ENCODE measurements at regions not wholly inside any gene's neighbourhood (a gene's known extent, or its start where the extent isn't known, plus 50 kb on each side); places are given as distances from the start of the nearest gene placed in this dataset.

DNA sequence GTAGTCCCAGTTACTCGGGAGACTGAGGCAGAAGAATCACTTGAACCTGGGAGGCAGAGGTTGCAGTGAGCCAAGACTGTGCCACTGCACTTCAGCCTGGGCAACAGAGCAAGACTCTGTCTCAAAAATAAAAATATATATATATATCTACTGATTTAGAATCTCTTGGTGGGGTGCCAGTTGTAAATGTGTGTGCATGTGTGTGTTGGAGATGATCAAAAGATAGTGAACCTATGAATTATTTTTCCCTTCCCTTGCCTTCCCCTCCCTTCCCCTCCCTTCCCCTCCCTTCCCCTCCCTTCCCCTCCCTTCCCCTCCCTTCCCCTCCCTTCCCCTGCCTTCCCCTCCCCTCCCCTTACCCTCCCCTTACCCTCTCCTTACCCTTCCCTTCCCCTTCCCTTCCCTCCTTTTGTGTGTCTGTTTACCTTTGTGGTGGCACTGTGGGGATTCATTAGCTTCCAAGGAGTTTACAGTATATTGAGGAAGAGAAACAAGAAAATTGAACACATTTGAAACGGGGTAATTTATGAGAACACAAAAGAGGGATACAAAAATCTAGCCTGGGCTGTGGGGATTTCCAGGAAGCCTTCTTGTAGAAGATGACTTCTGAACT lies 281.5 kb upstream of the DPPA4 start:
- no peaks in the 10 kb centered on the region for H3K36me3 Mint-ChIP-seq (ENCODE audit: low read depth)
- H3K4me1 Mint-ChIP-seq: no peaks in the 10 kb centered on the region
- no peak for ATAC-seq (replicated peaks)
- H3K4me3 Mint-ChIP-seq: no peak overlapping the region
- no peak overlapping the region for H3K27ac Mint-ChIP-seq
- no peaks in the 10 kb centered on the region for H3K27me3 Mint-ChIP-seq
- no peaks in the 10 kb centered on the region for H3K9me3 Mint-ChIP-seq

DNA sequence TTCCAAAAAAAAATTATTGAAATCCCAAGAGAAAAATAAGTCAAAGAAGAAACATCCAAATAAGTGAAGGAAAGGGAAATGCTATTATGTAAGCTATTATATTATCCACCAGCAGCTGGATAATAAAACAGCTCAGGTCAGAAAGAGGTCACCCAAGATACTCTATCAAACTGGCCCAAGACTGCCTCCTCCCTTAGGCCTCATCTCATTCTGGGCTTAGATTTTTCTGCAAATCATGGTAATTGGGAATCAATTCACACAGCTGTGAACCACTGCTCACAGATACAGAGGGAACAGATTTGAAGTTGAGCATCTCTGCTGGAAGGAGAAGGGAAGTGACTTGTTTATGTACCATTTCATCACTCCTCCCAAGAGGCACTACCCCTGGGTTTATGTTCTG lies 294.6 kb upstream of the DPPA4 start:
- Mint-ChIP-seq H3K4me3 (no peak overlapping the region), H3K9me3 (no peaks in the 10 kb centered on the region)
- ATAC-seq (replicated peaks): no peak

DNA sequence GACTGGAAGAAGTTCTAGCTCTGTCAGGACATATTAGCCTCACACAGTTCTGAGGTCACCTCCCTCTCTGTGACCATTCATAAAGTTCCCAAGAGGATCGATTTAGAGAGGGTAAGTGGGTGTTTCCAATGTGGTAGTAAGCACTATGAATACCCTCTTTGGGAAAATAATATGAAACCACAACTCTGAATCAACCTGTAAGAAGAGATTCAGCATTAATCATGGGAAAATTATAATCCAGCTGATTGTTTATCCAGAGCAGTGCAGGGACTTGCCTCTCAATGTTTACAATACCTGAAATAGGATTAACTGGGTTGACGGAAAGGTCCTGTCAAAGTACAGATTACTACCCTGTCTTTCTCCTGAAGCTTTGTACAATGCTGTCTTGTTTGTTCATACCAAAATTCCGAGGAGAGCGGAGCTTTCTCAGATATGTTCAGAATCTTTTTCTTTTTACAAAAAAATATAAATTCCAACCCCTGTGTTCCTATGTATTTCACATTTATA lies 302.9 kb upstream of the DPPA4 start:
- Mint-ChIP-seq H3K27ac (no peak overlapping the region), H3K36me3 (ENCODE audit: low read depth) (no peaks in the 10 kb centered on the region), H3K9me3 (no peaks in the 10 kb centered on the region), H3K27me3 (peaks cover 11% of the 10 kb centered on the region), H3K4me3 (no peak overlapping the region), H3K4me1 (no peaks in the 10 kb centered on the region)
- ATAC-seq (replicated peaks): no peak

More for the DNA sequence above, 294.6 kb upstream of the DPPA4 start:
- Mint-ChIP-seq H3K4me1 (no peaks in the 10 kb centered on the region), H3K27ac (no peak overlapping the region), H3K36me3 (ENCODE audit: low read depth) (no peaks in the 10 kb centered on the region), H3K27me3 (peaks cover 3% of the 10 kb centered on the region)

DNA sequence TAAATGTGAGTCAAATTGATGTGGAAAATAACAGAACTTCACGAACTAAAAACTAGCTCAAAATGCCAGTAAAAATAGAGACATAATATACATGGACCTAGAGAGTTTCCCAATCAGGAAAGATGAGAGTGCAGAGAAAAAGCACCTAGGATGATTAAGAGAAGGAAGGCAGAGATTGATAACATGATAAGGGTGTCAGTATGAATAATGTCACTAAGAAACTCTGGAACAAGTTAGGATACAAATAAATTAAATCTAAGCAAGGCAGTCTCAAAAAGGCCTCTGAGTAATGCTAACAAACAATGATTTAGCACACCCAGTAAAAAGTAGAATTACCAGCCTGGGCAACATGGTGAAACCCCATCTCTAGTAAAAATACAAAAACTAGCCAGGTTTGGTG lies 304.7 kb upstream of the DPPA4 start:
- H3K27ac Mint-ChIP-seq: no peak overlapping the region

DNA sequence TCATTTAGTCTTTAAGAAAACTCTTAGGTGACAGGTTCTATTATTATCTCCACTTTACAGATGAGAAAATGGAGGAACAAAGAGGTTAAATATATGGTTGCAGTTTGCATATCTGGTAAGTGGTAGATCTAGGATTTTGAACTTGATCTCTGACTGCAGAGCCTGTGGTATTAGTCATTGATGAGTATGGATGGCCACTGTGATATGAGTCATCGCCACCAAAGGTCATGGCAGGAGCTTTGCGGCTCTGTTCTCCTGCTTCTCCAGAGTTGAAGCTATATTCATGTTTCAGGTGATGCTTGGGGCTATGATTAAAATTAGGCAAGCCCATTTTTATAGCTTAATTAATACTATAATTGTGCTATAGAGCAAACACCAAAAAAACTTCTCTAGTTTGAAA lies 306.2 kb upstream of the DPPA4 start:
- peaks cover 8% of the 10 kb centered on the region for H3K27me3 Mint-ChIP-seq
- H3K27ac Mint-ChIP-seq: no peak overlapping the region
- peak; percentile 86 for ATAC-seq (replicated peaks)
- no peaks in the 10 kb centered on the region for H3K36me3 Mint-ChIP-seq (ENCODE audit: low read depth)
- H3K4me1 Mint-ChIP-seq: no peaks in the 10 kb centered on the region
- H3K9me3 Mint-ChIP-seq: no peaks in the 10 kb centered on the region
- no peak overlapping the region for H3K4me3 Mint-ChIP-seq

More for the DNA sequence above, 304.7 kb upstream of the DPPA4 start:
- H3K4me1 Mint-ChIP-seq: no peaks in the 10 kb centered on the region
- no peak overlapping the region for H3K4me3 Mint-ChIP-seq
- no peaks in the 10 kb centered on the region for H3K9me3 Mint-ChIP-seq
- no peak for ATAC-seq (replicated peaks)
- peaks cover 11% of the 10 kb centered on the region for H3K27me3 Mint-ChIP-seq
- no peaks in the 10 kb centered on the region for H3K36me3 Mint-ChIP-seq (ENCODE audit: low read depth)

DNA sequence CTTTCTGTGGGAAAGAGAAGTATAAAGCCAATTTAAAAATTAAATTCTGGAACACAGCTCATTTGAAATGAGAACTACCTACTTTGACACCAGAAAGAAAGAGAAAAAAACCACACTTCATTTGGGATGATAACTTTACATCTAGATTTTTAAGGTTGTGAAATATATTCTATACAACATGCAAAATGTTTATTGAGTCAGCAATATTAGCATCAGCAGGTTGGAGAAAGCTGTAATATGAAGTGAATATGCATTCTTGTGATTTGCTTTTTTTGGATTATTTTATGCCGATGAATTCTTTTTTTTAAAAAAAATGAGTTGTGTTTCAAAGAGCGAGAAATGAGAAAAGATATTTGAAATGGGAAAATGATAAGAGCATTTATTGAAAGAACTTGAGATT lies 307.0 kb upstream of the DPPA4 start:
- H3K4me3 Mint-ChIP-seq: no peak overlapping the region
- peaks cover 8% of the 10 kb centered on the region for H3K27me3 Mint-ChIP-seq
- no peaks in the 10 kb centered on the region for H3K9me3 Mint-ChIP-seq
- ATAC-seq (replicated peaks): no peak
- no peaks in the 10 kb centered on the region for H3K4me1 Mint-ChIP-seq
- H3K36me3 Mint-ChIP-seq (ENCODE audit: low read depth): no peaks in the 10 kb centered on the region
- no peak overlapping the region for H3K27ac Mint-ChIP-seq

DNA sequence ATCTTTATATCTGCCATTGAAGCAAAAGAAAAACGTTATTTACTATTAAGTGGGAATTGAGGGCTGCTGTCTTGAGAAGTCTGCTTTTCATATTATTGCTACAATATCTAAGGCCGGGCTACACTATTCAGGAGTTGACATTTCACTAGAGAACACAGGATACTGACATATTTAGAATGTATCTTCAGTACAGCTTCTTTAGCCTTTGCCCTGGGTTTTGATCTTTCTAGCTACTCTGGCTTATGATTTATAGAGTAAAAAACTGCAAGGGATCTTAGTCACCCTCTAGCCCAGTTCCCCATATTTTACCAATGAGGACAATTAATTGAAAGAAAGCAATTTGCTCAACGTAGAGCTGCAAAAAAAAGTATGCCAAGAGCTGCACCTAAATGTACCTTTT lies 307.4 kb upstream of the DPPA4 start:
- no peaks in the 10 kb centered on the region for H3K36me3 Mint-ChIP-seq (ENCODE audit: low read depth)
- no peak overlapping the region for H3K4me3 Mint-ChIP-seq
- peaks cover 8% of the 10 kb centered on the region for H3K27me3 Mint-ChIP-seq
- ATAC-seq (replicated peaks): no peak
- no peak overlapping the region for H3K27ac Mint-ChIP-seq
- H3K4me1 Mint-ChIP-seq: no peaks in the 10 kb centered on the region
- H3K9me3 Mint-ChIP-seq: no peaks in the 10 kb centered on the region

DNA sequence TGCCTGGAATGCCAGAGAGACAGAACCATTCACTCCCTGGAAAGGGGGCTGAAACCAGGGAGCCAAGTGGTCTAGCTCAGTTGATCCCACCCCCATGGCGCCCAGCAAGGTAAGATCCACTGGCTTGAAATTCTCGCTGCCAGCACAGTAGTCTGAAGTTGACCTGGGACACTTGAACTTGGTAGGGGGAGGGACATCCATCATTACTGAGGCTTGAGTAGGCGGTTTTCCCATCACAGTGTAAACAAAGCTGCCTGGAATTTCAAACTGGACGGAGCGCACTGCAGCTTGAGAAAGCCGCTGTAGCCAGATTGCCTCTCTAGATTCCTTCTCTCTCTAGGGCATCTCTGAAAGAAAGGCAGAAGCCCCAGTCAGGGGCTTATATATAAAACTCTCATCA lies 310.7 kb upstream of the DPPA4 start:
- no peak for ATAC-seq (replicated peaks)
- Mint-ChIP-seq H3K9me3 (peaks cover 3% of the 10 kb centered on the region), H3K27me3 (no peaks in the 10 kb centered on the region), H3K36me3 (ENCODE audit: low read depth) (no peaks in the 10 kb centered on the region), H3K4me1 (no peaks in the 10 kb centered on the region), H3K27ac (no peak overlapping the region), H3K4me3 (no peak overlapping the region)

DNA sequence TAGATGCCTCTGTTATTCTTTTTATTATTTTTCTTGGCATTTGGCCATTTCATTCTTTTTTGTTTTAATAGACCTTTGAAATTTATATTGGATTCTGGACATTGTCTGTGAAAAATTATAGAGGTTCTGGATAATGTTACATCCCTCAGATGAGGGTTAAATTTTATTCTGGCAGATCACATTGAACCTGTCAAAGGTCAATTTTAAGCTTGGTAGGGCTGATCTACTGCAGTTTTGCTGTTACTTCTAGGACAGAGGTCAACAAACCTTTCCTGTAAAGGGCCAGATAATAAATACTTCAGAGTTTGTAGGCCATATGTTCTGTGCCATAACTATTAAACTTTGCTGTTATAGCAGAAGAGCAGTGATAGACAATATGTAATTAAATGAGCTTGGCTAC lies 318.9 kb upstream of the DPPA4 start:
- Mint-ChIP-seq H3K4me3 (no peak overlapping the region), H3K36me3 (ENCODE audit: low read depth) (no peaks in the 10 kb centered on the region), H3K27ac (no peak overlapping the region), H3K4me1 (no peaks in the 10 kb centered on the region), H3K27me3 (no peaks in the 10 kb centered on the region), H3K9me3 (no peaks in the 10 kb centered on the region)
- ATAC-seq (replicated peaks): no peak

DNA sequence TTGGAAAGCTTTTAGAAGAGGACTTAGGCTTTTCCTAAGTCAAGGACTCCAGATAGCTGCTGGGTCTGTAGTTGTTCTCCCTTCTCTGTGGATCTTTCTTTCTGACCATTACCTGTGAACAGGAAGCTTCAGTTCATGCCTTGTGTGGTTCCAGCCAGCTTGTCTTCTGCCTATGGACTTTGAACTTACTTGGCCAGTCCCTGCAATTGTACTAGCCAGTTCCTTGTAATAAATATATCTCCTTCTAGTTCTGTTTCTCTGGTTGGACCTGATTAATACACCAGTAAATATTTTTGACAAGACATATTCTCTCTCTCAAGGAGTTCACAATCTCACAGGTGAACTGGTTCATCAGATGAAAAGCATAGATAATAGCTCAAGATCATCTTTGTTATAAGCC lies 341.3 kb upstream of the DPPA4 start:
- no peaks in the 10 kb centered on the region for H3K9me3 Mint-ChIP-seq
- H3K27me3 Mint-ChIP-seq: no peaks in the 10 kb centered on the region
- H3K36me3 Mint-ChIP-seq (ENCODE audit: low read depth): no peaks in the 10 kb centered on the region
- no peaks in the 10 kb centered on the region for H3K4me1 Mint-ChIP-seq
- no peak for ATAC-seq (replicated peaks)
- no peak overlapping the region for H3K4me3 Mint-ChIP-seq
- H3K27ac Mint-ChIP-seq: no peak overlapping the region

DNA sequence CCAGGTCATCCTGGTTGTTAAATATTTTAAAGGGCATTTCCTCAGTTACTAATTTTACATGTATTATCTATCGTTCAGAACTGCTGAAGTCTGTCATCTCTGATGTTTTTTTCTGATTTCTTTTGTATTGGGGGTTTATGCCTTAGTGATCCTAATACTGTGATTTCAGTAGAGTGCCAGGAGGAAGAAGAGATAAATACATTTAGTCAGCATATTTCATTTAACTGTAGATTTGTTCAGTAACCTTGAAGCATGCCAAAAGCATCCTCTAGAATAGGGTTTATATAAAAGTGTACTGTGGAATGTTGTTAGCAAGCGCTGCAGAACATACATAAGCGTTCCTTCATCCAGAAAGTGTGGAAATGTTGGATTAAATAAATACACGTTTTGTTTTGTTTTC lies 342.3 kb upstream of the DPPA4 start:
- Mint-ChIP-seq H3K27me3 (no peaks in the 10 kb centered on the region), H3K4me3 (no peak overlapping the region), H3K4me1 (no peaks in the 10 kb centered on the region), H3K27ac (no peak overlapping the region), H3K9me3 (no peaks in the 10 kb centered on the region), H3K36me3 (ENCODE audit: low read depth) (no peaks in the 10 kb centered on the region)
- ATAC-seq (replicated peaks): no peak

DNA sequence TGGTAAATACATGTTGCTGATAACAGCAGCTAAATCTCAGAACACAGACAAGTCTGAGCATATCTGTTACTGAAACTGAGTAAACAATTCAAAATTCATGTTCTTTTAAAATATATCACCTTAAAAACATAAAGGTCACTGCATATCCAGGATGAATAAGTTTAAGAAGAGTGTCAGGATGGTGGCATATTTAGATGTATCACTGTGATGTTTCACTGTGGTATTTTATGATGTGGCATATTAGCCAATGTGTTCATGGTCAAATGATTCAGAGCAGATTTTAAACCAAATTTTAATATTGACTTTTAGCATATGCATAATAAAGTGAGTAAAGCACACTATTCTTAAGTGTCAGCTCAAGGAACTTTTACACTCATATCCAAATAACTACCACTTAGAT lies 346.4 kb upstream of the DPPA4 start:
- no peaks in the 10 kb centered on the region for H3K27me3 Mint-ChIP-seq
- H3K9me3 Mint-ChIP-seq: no peaks in the 10 kb centered on the region
- no peak overlapping the region for H3K4me3 Mint-ChIP-seq
- H3K4me1 Mint-ChIP-seq: no peaks in the 10 kb centered on the region
- ATAC-seq (replicated peaks): no peak
- no peak overlapping the region for H3K27ac Mint-ChIP-seq
- no peaks in the 10 kb centered on the region for H3K36me3 Mint-ChIP-seq (ENCODE audit: low read depth)

DNA sequence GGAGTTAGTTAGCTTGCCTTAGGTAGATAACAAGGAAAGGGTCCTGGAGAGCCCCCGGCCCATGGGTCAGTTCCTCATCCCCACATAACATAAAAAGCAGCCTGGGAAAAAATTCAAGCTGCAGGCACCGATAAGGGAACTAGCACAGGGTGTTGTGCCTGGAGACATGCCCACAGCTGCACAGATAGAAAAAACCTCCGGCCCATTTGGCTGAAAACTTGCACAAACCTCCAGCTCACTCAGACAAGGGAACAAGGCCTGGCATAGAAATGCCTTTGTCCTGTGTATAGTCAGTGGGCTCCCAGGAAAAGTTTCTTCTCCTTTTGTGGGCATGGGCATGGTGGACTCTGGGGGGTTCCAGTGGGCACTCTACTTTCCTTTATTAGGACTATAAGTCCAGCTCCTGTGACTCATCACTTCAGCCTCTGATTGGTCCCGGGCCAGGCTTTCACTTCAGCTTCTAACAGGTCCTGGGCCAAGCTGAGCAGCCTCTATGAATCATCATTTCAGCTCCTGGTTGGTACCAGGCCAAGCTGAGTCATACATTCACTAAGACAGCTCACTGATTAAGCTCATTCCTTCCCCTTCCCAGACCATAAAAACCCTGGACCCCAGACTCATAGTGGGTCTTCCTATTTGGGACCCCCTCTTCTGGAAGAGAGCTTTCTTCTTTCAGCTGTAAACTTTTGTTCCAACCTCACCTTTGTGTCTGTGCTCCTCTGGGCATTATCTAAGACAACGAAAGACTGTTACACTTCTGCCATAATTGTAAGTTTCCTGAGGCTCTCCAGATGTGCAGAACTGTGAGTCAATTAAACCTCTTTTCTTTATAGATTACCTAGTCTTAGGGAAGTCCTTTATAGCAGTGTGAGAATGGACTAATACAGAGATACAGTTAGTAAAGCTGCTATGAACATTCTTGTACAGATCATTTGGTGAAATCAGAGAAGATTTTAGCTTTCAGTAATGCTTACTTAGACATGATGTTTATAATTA lies 348.0 kb upstream of the DPPA4 start:
- H3K36me3 Mint-ChIP-seq (ENCODE audit: low read depth): no peaks in the 10 kb centered on the region
- no peaks in the 10 kb centered on the region for H3K27me3 Mint-ChIP-seq
- H3K27ac Mint-ChIP-seq: no peak overlapping the region
- H3K4me1 Mint-ChIP-seq: no peaks in the 10 kb centered on the region
- H3K9me3 Mint-ChIP-seq: no peaks in the 10 kb centered on the region
- peak; percentile 80 for ATAC-seq (replicated peaks)
- no peak overlapping the region for H3K4me3 Mint-ChIP-seq

DNA sequence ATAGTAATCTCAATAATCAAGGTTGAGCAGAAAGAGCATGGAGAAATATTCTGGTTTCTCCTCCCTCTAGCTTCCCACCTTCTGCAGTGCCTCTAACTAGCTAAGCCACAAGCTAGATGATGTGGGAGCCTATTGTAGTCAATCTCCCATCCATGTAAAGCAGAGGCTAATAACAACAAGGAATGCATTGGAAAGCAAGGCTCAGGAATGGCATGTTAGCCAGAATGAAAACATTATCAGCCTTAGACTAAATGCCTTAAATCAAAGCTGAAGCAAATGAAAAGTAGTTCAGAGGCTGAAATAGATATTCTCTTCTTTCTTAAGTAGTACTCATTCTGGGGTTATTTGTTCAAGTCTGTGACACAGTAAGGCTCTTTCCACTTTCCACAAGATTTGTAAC lies 350.3 kb upstream of the DPPA4 start:
- Mint-ChIP-seq H3K36me3 (ENCODE audit: low read depth) (no peaks in the 10 kb centered on the region), H3K27me3 (no peaks in the 10 kb centered on the region), H3K27ac (no peak overlapping the region), H3K4me3 (no peak overlapping the region), H3K4me1 (no peaks in the 10 kb centered on the region), H3K9me3 (no peaks in the 10 kb centered on the region)
- ATAC-seq (replicated peaks): no peak

DNA sequence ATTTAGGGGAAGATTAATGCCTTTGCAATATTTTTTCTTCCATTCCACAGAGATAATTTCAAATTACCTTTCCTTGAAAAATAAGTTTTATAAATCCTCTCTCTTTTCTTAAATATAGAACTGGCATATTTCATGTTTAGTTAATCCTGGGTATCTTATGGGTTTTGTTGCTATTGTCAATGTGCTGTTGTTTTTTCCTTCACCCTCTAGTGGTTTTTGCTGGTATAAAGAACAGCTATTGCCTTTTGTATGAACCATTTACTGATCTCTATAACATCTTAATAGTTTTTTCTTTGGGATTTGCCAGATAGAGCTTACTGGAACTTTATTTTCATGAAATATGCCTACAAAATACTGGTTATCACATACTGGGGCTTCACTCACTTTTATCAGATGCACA lies 359.6 kb upstream of the DPPA4 start:
- H3K36me3 Mint-ChIP-seq (ENCODE audit: low read depth): no peaks in the 10 kb centered on the region
- H3K4me3 Mint-ChIP-seq: no peak overlapping the region
- ATAC-seq (replicated peaks): no peak
- H3K27me3 Mint-ChIP-seq: peaks cover 4% of the 10 kb centered on the region
- no peak overlapping the region for H3K27ac Mint-ChIP-seq
- no peaks in the 10 kb centered on the region for H3K4me1 Mint-ChIP-seq
- peaks cover 5% of the 10 kb centered on the region for H3K9me3 Mint-ChIP-seq
